RWPE2 (cell line): ENCODE measurements at regions not wholly inside any gene's neighbourhood (a gene's known extent, or its start where the extent isn't known, plus 50 kb on each side); places are given as distances from the start of the nearest gene placed in this dataset.
A peak's percentile ranks its signal among the peaks of the same experiment; 100 is the strongest.

ENCODE experiments used
- ATAC-seq: fragments of 200-7000 bp; cut with Tn5 transposase; 3 replicates; pipeline ENCODE4 v1.9.1; 2021; ENCODE audit warnings: low read depth
- DNase-seq: peaks from one replicate; pipeline ENCODE4 v3.0.0-alpha.2; 2020; ENCODE audit warnings: low spot score
- H3K27ac ChIP-seq: fragments of 450-650 bp; 2 replicates; pipeline ENCODE4 v1.5.1; 2017; ENCODE audit warnings: mild to moderate bottlenecking; ENCODE audit not compliant: poor library complexity, severe bottlenecking
- H3K27me3 ChIP-seq: fragments of 250-450 bp; sonication (Bioruptor Pico); 2 replicates; pipeline ENCODE4 v1.5.1; 2021; ENCODE audit warnings: mild to moderate bottlenecking, moderate library complexity; ENCODE audit not compliant: insufficient read depth, poor library complexity, severe bottlenecking
- H3K36me3 ChIP-seq: fragments of 250-450 bp; sonication (Bioruptor Pico); 2 replicates; pipeline ENCODE4 v1.5.1; 2020; ENCODE audit warnings: low read depth, mild to moderate bottlenecking, moderate library complexity
- H3K4me1 ChIP-seq: fragments of 250-450 bp; sonication (Bioruptor Pico); 2 replicates; pipeline ENCODE4 v1.5.1; 2021; ENCODE audit warnings: mild to moderate bottlenecking, moderate library complexity; ENCODE audit not compliant: insufficient read depth, poor library complexity, severe bottlenecking
- H3K4me3 ChIP-seq: fragments of 250-450 bp; sonication (Bioruptor Pico); 2 replicates; pipeline ENCODE4 v1.5.1; 2021; ENCODE audit warnings: mild to moderate bottlenecking, moderate library complexity; ENCODE audit not compliant: severe bottlenecking
- H3K9me3 ChIP-seq: fragments of 250-450 bp; sonication (Bioruptor Pico); 2 replicates; pipeline ENCODE4 v1.5.1; 2021; ENCODE audit warnings: mild to moderate bottlenecking, moderate library complexity; ENCODE audit not compliant: severe bottlenecking
- TF ChIP-seq, protein P1 (sequence below): fragments of 450-650 bp; IDR thresholded peaks from one replicate; pipeline ENCODE4 v1.5.1; 2017; ENCODE audit warnings: mild to moderate bottlenecking, moderate library complexity; ENCODE audit not compliant: poor library complexity, severe bottlenecking

DNA sequence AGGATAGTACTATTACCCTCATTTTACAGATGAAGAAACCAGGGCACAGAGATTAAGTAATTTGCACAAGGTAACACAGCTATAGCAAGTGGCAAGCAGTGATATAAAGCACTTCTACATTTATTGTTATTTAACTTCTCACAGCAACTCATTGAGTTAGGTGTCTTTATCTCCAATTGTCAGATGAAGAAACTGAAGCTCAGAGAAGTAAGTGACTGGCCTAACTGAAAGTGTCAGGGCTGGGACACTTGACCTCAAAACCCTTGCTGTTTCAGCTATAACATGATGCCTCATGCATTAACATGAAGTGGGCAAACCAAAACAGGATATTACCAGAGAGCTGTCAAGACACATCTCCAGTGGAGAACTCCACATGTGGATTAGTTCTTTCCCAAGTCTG is 65.8 kb upstream of the LEKR1 start:
- Histone ChIP-seq H3K4me1 (peaks cover 17% of the 10 kb centered on the region), H3K4me3 (no peak overlapping the region), H3K36me3 (no peaks in the 10 kb centered on the region), H3K9me3 (no peaks in the 10 kb centered on the region), H3K27me3 (no peaks in the 10 kb centered on the region), H3K27ac (peak overlapping the region; percentile 52)
- TF ChIP-seq, protein P1, sequence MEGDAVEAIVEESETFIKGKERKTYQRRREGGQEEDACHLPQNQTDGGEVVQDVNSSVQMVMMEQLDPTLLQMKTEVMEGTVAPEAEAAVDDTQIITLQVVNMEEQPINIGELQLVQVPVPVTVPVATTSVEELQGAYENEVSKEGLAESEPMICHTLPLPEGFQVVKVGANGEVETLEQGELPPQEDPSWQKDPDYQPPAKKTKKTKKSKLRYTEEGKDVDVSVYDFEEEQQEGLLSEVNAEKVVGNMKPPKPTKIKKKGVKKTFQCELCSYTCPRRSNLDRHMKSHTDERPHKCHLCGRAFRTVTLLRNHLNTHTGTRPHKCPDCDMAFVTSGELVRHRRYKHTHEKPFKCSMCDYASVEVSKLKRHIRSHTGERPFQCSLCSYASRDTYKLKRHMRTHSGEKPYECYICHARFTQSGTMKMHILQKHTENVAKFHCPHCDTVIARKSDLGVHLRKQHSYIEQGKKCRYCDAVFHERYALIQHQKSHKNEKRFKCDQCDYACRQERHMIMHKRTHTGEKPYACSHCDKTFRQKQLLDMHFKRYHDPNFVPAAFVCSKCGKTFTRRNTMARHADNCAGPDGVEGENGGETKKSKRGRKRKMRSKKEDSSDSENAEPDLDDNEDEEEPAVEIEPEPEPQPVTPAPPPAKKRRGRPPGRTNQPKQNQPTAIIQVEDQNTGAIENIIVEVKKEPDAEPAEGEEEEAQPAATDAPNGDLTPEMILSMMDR = no peak
- DNase-seq (no peak), ATAC-seq (peak; percentile 53; the same call in 1 of the 3 replicates)

DNA sequence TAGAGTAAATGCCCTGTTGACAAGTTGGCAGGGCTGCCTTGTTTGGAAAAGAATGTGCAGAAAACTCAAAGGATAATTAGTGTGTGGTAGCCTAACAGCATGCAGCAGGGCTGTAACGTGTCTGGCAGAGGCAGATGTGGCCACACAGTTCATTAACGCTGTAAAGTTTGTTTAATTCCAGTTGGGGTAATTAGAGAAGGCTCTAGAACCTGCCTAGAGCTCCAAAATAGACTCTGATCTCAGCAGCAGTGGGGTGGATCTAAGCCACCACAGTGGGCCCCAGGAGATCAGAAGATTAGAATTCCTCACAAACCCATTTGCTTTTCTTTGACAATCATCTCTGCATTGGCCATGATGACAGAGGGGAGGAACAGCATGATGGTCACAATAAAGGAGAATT is 65.1 kb upstream of the LEKR1 start:
- Histone ChIP-seq H3K27me3 (no peaks in the 10 kb centered on the region), H3K4me3 (no peak overlapping the region), H3K9me3 (no peaks in the 10 kb centered on the region), H3K27ac (peak overlapping the region; percentile 52), H3K4me1 (peaks cover 17% of the 10 kb centered on the region), H3K36me3 (no peaks in the 10 kb centered on the region)
- ATAC-seq (no peak), DNase-seq (no peak)
- TF ChIP-seq, protein P1 = no peak

DNA sequence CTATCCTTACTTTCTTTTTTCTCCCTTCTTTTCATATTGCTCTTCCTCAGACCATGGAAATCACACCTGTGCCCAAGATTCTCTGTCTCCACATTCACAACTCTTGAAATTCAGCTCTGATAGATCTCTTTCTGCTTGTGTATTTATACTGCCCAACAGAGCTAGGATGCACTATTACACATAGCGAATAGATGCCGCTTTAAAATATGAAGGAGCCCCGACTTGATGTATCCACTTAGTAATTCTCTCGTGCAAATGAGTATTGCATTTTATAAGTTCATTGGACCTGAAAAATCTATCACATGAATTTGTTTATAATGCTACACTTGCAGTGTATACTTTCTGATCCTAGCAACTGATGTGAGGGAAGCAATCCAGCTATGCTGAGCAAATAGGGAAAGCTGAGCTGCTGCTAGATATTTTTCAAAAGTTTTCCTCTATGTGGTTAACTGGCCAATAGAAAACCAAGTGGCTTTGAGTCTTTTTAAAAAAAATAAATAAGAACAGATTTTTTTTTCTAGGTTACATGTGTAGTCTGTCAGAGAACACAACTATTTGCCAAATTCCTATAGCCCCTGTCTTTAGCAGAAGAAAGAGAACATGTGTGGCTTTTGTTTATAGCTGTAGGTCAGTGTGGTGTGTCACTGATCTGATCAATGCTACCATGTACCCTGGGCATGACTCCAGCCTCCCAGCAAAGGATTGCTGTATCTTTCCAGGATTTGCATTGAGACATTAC is 64.3 kb upstream of the LEKR1 start:
- DNase-seq = no peak
- Histone ChIP-seq H3K4me1 (peaks cover 17% of the 10 kb centered on the region), H3K27ac (no peak overlapping the region), H3K27me3 (no peaks in the 10 kb centered on the region), H3K9me3 (no peaks in the 10 kb centered on the region), H3K4me3 (no peak overlapping the region), H3K36me3 (no peaks in the 10 kb centered on the region)
- TF ChIP-seq, protein P1 = peak; percentile 15
- ATAC-seq = no peak

DNA sequence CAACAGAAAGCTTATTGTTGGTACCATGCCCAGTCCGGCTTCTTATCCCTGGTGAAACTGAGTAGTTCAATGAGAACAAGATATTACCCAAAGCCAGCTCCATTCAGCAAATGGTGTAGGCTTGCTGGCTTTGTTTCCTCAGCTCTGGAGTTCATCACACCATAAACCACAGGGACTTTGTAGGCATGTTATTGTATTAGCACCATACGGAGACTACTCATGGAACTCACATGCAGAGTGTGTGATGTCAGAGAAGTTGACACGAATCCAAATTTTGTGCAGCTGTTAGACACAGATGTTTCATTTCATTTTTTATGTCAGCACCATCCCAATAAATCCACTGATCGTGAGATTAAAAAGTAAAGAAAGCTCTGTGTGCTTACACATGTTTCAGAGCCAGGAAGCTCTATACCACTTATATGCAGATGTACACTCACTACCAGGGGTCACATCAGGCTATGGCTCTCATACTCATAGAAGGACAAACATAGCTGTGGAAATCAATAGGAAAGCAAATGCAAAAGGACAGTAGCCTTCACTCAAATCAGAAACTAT is 63.4 kb upstream of the LEKR1 start:
- ATAC-seq = no peak

More for the DNA sequence above, 63.4 kb upstream of the LEKR1 start:
- Histone ChIP-seq H3K9me3 (no peaks in the 10 kb centered on the region), H3K4me3 (no peak overlapping the region), H3K4me1 (peaks cover 17% of the 10 kb centered on the region), H3K36me3 (no peaks in the 10 kb centered on the region), H3K27me3 (no peaks in the 10 kb centered on the region), H3K27ac (no peak overlapping the region)
- DNase-seq = no peak
- TF ChIP-seq, protein P1 = no peak
